OCI-LY3 (cell line): ENCODE measurements at regions not wholly inside any gene's neighbourhood (a gene's known extent, or its start where the extent isn't known, plus 50 kb on each side); places are given as distances from the start of the nearest gene placed in this dataset.

Experiments used
- H2AFZ ChIP-seq: fragments of 200-600, 300-600 bp; shearing (Covaris generic); 2 replicates; pipeline ENCODE4 v1.6.0; 2014; ENCODE audit warnings: antibody characterized with exemption, low read depth, low read length
- H3K27ac ChIP-seq: fragments of 200-600, 300-600 bp; sonication (generic); 2 replicates; pipeline ENCODE4 v1.5.1; 2014; ENCODE audit warnings: mild to moderate bottlenecking, low read length, moderate library complexity, mixed read lengths
- H3K27me3 ChIP-seq: fragments of 200-600, 300-600 bp; sonication (generic); 2 replicates; pipeline ENCODE4 v1.6.1; 2014; ENCODE audit warnings: low read depth, low read length, mixed read lengths
- H3K36me3 ChIP-seq: fragments of 200-600, 300-600 bp; sonication (generic); replicated peaks from 2 replicates; pipeline ENCODE3; 2014; ENCODE audit warnings: low read depth, low read length, mixed read lengths
- H3K4me1 ChIP-seq: fragments of 300-600, 200-600 bp; sonication (generic); 2 replicates; pipeline ENCODE4 v1.6.1; 2014; ENCODE audit warnings: low read length, mixed read lengths
- H3K4me2 ChIP-seq: fragments of 200-600, 300-600 bp; sonication (generic); 2 replicates; pipeline ENCODE4 v1.6.1; 2014; ENCODE audit warnings: low read length, mixed read lengths
- H3K4me3 ChIP-seq: fragments of 300-600, 200-600 bp; sonication (generic); 2 replicates; pipeline ENCODE4 v1.5.1; 2014; ENCODE audit warnings: antibody characterized with exemption, mild to moderate bottlenecking, low read length, moderate library complexity
- H3K79me2 ChIP-seq: fragments of 300-600, 200-600 bp; shearing (Covaris generic); 2 replicates; pipeline ENCODE4 v1.6.1; 2014; ENCODE audit warnings: mild to moderate bottlenecking, low read length, mixed read lengths
- H3K9ac ChIP-seq: fragments of 300-600, 200-600 bp; shearing (Covaris generic); 2 replicates; pipeline ENCODE4 v1.6.0; 2014; ENCODE audit warnings: mild to moderate bottlenecking, low read length, moderate library complexity
- H3K9me3 ChIP-seq: fragments of 200-600, 300-600 bp; shearing (Covaris generic); 2 replicates; pipeline ENCODE4 v1.6.1; 2014; ENCODE audit warnings: low read length, mixed read lengths; ENCODE audit not compliant: insufficient read depth
- H4K20me1 ChIP-seq: fragments of 200-600, 300-600 bp; sonication (generic); 2 replicates; pipeline ENCODE4 v1.6.1; 2016; ENCODE audit warnings: low read length, mixed read lengths; ENCODE audit not compliant: insufficient read depth
- CTCF ChIP-seq: fragments of 200-600, 300-600 bp; sonication (generic); IDR thresholded peaks from 2 replicates; pipeline ENCODE4 v1.5.1; 2014; ENCODE audit warnings: antibody characterized with exemption, low read length, low read depth
- EZH2phosphoT487 ChIP-seq: fragments of 200-600 bp; shearing (Covaris generic); IDR thresholded peaks from 2 replicates; pipeline ENCODE4 v1.6.1; 2018; ENCODE audit warnings: antibody characterized with exemption, mixed run types, low read depth

- TF ChIP-seq CTCF, result no peak
- no peak for TF ChIP-seq EZH2phosphoT487
- Histone ChIP-seq H3K27me3 (0 out of 2 replicates have a peak, but pooled peaks cover 5% of the 10 kb centered on the region), H2AFZ (no peak overlapping the region), H3K4me2 (no peak overlapping the region), H3K79me2 (no peaks in the 10 kb centered on the region), H3K27ac (no peak overlapping the region), H4K20me1 (no peaks in the 10 kb centered on the region), H3K4me3 (no peak overlapping the region), H3K9ac (no peak overlapping the region), H3K4me1 (no peaks in the 10 kb centered on the region), H3K9me3 (no peaks in the 10 kb centered on the region), H3K36me3 (no peaks in the 10 kb centered on the region)
These were observed 239.8 kb downstream of the CHD9NB start for GRCh38 chr16:52812678-52813556.

GRCh38 chr16:52805559-52806168, 247.0 kb downstream of the CHD9NB start:
- TF ChIP-seq CTCF (no peak), EZH2phosphoT487 (no peak)
- Histone ChIP-seq H3K9me3 (no peaks in the 10 kb centered on the region), H3K79me2 (no peaks in the 10 kb centered on the region), H3K27ac (no peak overlapping the region), H2AFZ (no peak overlapping the region), H3K4me3 (no peak overlapping the region), H3K36me3 (no peaks in the 10 kb centered on the region), H3K4me2 (no peak overlapping the region), H3K9ac (no peak overlapping the region), H4K20me1 (no peaks in the 10 kb centered on the region), H3K27me3 (no peaks in the 10 kb centered on the region), H3K4me1 (no peaks in the 10 kb centered on the region)

GRCh38 chr16:52800432-52800831, 252.3 kb downstream of the CHD9NB start:
- no peak overlapping the region for H3K27ac ChIP-seq
- no peak overlapping the region for H3K4me2 ChIP-seq
- no peak overlapping the region for H2AFZ ChIP-seq
- H3K4me3 ChIP-seq, result no peak overlapping the region
- H3K4me1 ChIP-seq, result no peaks in the 10 kb centered on the region
- no peaks in the 10 kb centered on the region for H3K27me3 ChIP-seq
- no peaks in the 10 kb centered on the region for H3K9me3 ChIP-seq
- TF ChIP-seq CTCF (no peak), EZH2phosphoT487 (no peak)
- no peaks in the 10 kb centered on the region for H3K79me2 ChIP-seq
- H3K36me3 ChIP-seq, result no peaks in the 10 kb centered on the region
- H4K20me1 ChIP-seq, result no peaks in the 10 kb centered on the region
- no peak overlapping the region for H3K9ac ChIP-seq

GRCh38 chr16:52799149-52799548, 252.2 kb upstream of the TOX3 start:
- H3K36me3 ChIP-seq, result no peaks in the 10 kb centered on the region
- no peaks in the 10 kb centered on the region for H4K20me1 ChIP-seq
- H3K79me2 ChIP-seq, result no peaks in the 10 kb centered on the region
- H2AFZ ChIP-seq, result no peak overlapping the region
- H3K4me1 ChIP-seq, result no peaks in the 10 kb centered on the region
- no peak overlapping the region for H3K4me3 ChIP-seq
- no peaks in the 10 kb centered on the region for H3K27me3 ChIP-seq
- no peak overlapping the region for H3K9ac ChIP-seq
- no peak overlapping the region for H3K4me2 ChIP-seq
- H3K9me3 ChIP-seq, result no peaks in the 10 kb centered on the region
- H3K27ac ChIP-seq, result no peak overlapping the region
- TF ChIP-seq CTCF, result no peak
- no peak for TF ChIP-seq EZH2phosphoT487
